ENCODE measurements at regions not wholly inside any gene's neighbourhood (a gene's known extent, or its start where the extent isn't known, plus 50 kb on each side); places are given as distances from the start of the nearest gene placed in this dataset.

- Histone ChIP-seq H3K27me3 (ENCODE audit: control insufficient read depth in 3 of 3, insufficient read depth in 3 of 3, low read depth in 1 of 3, low read length in 3 of 3) (no peaks in the 10 kb centered on the region), H3K18ac (ENCODE audit: low read length) (no peak overlapping the region), H3K9ac (ENCODE audit: low read depth, low read length, poor library complexity) (no peak overlapping the region), H3K9me3 (replicated peaks in 1 of 2; ENCODE audit: control insufficient read depth in 2 of 2, insufficient read depth in 1 of 2, low read depth in 1 of 2, low read length in 2 of 2) (no peaks in the 10 kb centered on the region), H2BK15ac (ENCODE audit: low read length) (no peak overlapping the region), H3K4ac (ENCODE audit: low read length) (no peak overlapping the region), H3K4me1 (ENCODE audit: control insufficient read depth in 2 of 2, insufficient read depth in 1 of 2, low read depth in 1 of 2, low read length in 2 of 2) (no peaks in the 10 kb centered on the region), H2BK120ac (ENCODE audit: low read depth, low read length) (no peak overlapping the region), H3K36me3 (replicated peaks in 1 of 2; ENCODE audit: control insufficient read depth in 2 of 2, insufficient read depth in 2 of 2, low read length in 2 of 2) (no peaks in the 10 kb centered on the region), H3K79me1 (ENCODE audit: low read depth, low read length) (no peaks in the 10 kb centered on the region), H4K91ac (ENCODE audit: low read depth, low read length, poor library complexity) (no peak overlapping the region), H2AFZ (ENCODE audit: low read length) (no peak overlapping the region), H2BK5ac (ENCODE audit: low read length) (no peak overlapping the region), H2BK12ac (ENCODE audit: low read length) (no peak overlapping the region), H3K14ac (ENCODE audit: low read length) (no peak overlapping the region), H2AK5ac (ENCODE audit: low read depth, low read length) (no peak overlapping the region), H3K4me3 (ENCODE audit: low read length in 2 of 2) (no peak overlapping the region), H3K23ac (ENCODE audit: low read depth, low read length, poor library complexity) (no peak overlapping the region), H3K27ac (replicated peaks; ENCODE audit: low read length) (no peak overlapping the region), H4K8ac (ENCODE audit: low read depth, low read length) (no peak overlapping the region), H3K4me2 (ENCODE audit: insufficient read depth, low read length, poor library complexity, severe bottlenecking) (no peak overlapping the region)
- DNase-seq (ENCODE audit: low spot score): no peak
- no CpG with 5 or more reads among the region's 1 CpG for WGBS, 2 donors (ENCODE audit: extremely low coverage in 2 of 2, insufficient read length in 2 of 2, insufficient replicate concordance in 1 of 2)
These were observed 188.1 kb upstream of the RGS18 start for GRCh38 chr1:191970116-191970515.

- Histone ChIP-seq H3K18ac (ENCODE audit: low read length) (no peak overlapping the region), H3K27ac (replicated peaks; ENCODE audit: low read length) (no peak overlapping the region), H3K27me3 (ENCODE audit: control insufficient read depth in 3 of 3, insufficient read depth in 3 of 3, low read depth in 1 of 3, low read length in 3 of 3) (no peaks in the 10 kb centered on the region), H3K4me2 (ENCODE audit: insufficient read depth, low read length, poor library complexity, severe bottlenecking) (no peak overlapping the region), H3K4me1 (ENCODE audit: control insufficient read depth in 2 of 2, insufficient read depth in 1 of 2, low read depth in 1 of 2, low read length in 2 of 2) (no peaks in the 10 kb centered on the region), H2BK15ac (ENCODE audit: low read length) (no peak overlapping the region), H2BK5ac (ENCODE audit: low read length) (no peak overlapping the region), H3K36me3 (replicated peaks in 1 of 2; ENCODE audit: control insufficient read depth in 2 of 2, insufficient read depth in 2 of 2, low read length in 2 of 2) (no peaks in the 10 kb centered on the region), H2BK12ac (ENCODE audit: low read length) (no peak overlapping the region), H4K8ac (ENCODE audit: low read depth, low read length) (no peak overlapping the region), H3K23ac (ENCODE audit: low read depth, low read length, poor library complexity) (no peak overlapping the region), H2BK120ac (ENCODE audit: low read depth, low read length) (no peak overlapping the region), H3K14ac (ENCODE audit: low read length) (no peak overlapping the region), H2AK5ac (ENCODE audit: low read depth, low read length) (no peak overlapping the region), H2AFZ (ENCODE audit: low read length) (no peak overlapping the region), H3K9ac (ENCODE audit: low read depth, low read length, poor library complexity) (no peak overlapping the region), H3K4me3 (ENCODE audit: low read length in 2 of 2) (no peak overlapping the region), H3K9me3 (replicated peaks in 1 of 2; ENCODE audit: control insufficient read depth in 2 of 2, insufficient read depth in 1 of 2, low read depth in 1 of 2, low read length in 2 of 2) (no peaks in the 10 kb centered on the region), H3K4ac (ENCODE audit: low read length) (no peak overlapping the region), H3K79me1 (ENCODE audit: low read depth, low read length) (no peaks in the 10 kb centered on the region), H4K91ac (ENCODE audit: low read depth, low read length, poor library complexity) (no peak overlapping the region)
- no peak for DNase-seq (ENCODE audit: low spot score)
- no CpG with 5 or more reads among the region's 3 CpGs for WGBS, 2 donors (ENCODE audit: extremely low coverage in 2 of 2, insufficient read length in 2 of 2, insufficient replicate concordance in 1 of 2)
These were observed 186.8 kb upstream of the RGS18 start for GRCh38 chr1:191971447-191971846.

GRCh38 chr1:191974004-191974403 is 184.3 kb upstream of the RGS18 start:
- no peak overlapping the region for H2BK5ac ChIP-seq (ENCODE audit: low read length)
- no peaks in the 10 kb centered on the region for H3K79me1 ChIP-seq (ENCODE audit: low read depth, low read length)
- no peak overlapping the region for H2AFZ ChIP-seq (ENCODE audit: low read length)
- H4K91ac ChIP-seq (ENCODE audit: low read depth, low read length, poor library complexity): no peak overlapping the region
- no peaks in the 10 kb centered on the region for H3K36me3 ChIP-seq (replicated peaks in 1 of 2; ENCODE audit: control insufficient read depth in 2 of 2, insufficient read depth in 2 of 2, low read length in 2 of 2)
- H2AK5ac ChIP-seq (ENCODE audit: low read depth, low read length): no peak overlapping the region
- whole genome bisulfite sequencing, 2 donors (ENCODE audit: extremely low coverage in 2 of 2, insufficient read length in 2 of 2, insufficient replicate concordance in 1 of 2): no CpG with 5 or more reads among the region's 2 CpGs
- no peak overlapping the region for H3K23ac ChIP-seq (ENCODE audit: low read depth, low read length, poor library complexity)
- no peak overlapping the region for H2BK120ac ChIP-seq (ENCODE audit: low read depth, low read length)
- no peaks in the 10 kb centered on the region for H3K9me3 ChIP-seq (replicated peaks in 1 of 2; ENCODE audit: control insufficient read depth in 2 of 2, insufficient read depth in 1 of 2, low read depth in 1 of 2, low read length in 2 of 2)
- no peak overlapping the region for H3K4ac ChIP-seq (ENCODE audit: low read length)
- no peak overlapping the region for H3K14ac ChIP-seq (ENCODE audit: low read length)
- H3K4me2 ChIP-seq (ENCODE audit: insufficient read depth, low read length, poor library complexity, severe bottlenecking): no peak overlapping the region
- H4K8ac ChIP-seq (ENCODE audit: low read depth, low read length): no peak overlapping the region
- DNase-seq (ENCODE audit: low spot score): no peak
- no peak overlapping the region for H3K18ac ChIP-seq (ENCODE audit: low read length)
- no peak overlapping the region for H2BK12ac ChIP-seq (ENCODE audit: low read length)
- no peaks in the 10 kb centered on the region for H3K27me3 ChIP-seq (ENCODE audit: control insufficient read depth in 3 of 3, insufficient read depth in 3 of 3, low read depth in 1 of 3, low read length in 3 of 3)
- no peaks in the 10 kb centered on the region for H3K4me1 ChIP-seq (ENCODE audit: control insufficient read depth in 2 of 2, insufficient read depth in 1 of 2, low read depth in 1 of 2, low read length in 2 of 2)
- H2BK15ac ChIP-seq (ENCODE audit: low read length): no peak overlapping the region
- no peak overlapping the region for H3K9ac ChIP-seq (ENCODE audit: low read depth, low read length, poor library complexity)
- H3K4me3 ChIP-seq (ENCODE audit: low read length in 2 of 2): no peak overlapping the region
- H3K27ac ChIP-seq (replicated peaks; ENCODE audit: low read length): no peak overlapping the region

GRCh38 chr1:191977874-191978506 is 180.3 kb upstream of the RGS18 start:
- Histone ChIP-seq H3K4me2 (ENCODE audit: insufficient read depth, low read length, poor library complexity, severe bottlenecking) (no peak overlapping the region), H3K18ac (ENCODE audit: low read length) (no peak overlapping the region)
- no CpG with 5 or more reads among the region's 1 CpG for WGBS, 2 donors (ENCODE audit: extremely low coverage in 2 of 2, insufficient read length in 2 of 2, insufficient replicate concordance in 1 of 2)

More at GRCh38 chr1:191977874-191978506, 180.3 kb upstream of the RGS18 start:
- Histone ChIP-seq H2AK5ac (ENCODE audit: low read depth, low read length) (no peak overlapping the region), H3K4me1 (ENCODE audit: control insufficient read depth in 2 of 2, insufficient read depth in 1 of 2, low read depth in 1 of 2, low read length in 2 of 2) (no peaks in the 10 kb centered on the region), H2BK5ac (ENCODE audit: low read length) (no peak overlapping the region), H3K9ac (ENCODE audit: low read depth, low read length, poor library complexity) (no peak overlapping the region), H2BK12ac (ENCODE audit: low read length) (no peak overlapping the region), H3K4me3 (ENCODE audit: low read length in 2 of 2) (no peak overlapping the region), H4K8ac (ENCODE audit: low read depth, low read length) (no peak overlapping the region), H2BK120ac (ENCODE audit: low read depth, low read length) (no peak overlapping the region), H3K9me3 (replicated peaks in 1 of 2; ENCODE audit: control insufficient read depth in 2 of 2, insufficient read depth in 1 of 2, low read depth in 1 of 2, low read length in 2 of 2) (no peaks in the 10 kb centered on the region), H3K14ac (ENCODE audit: low read length) (no peak overlapping the region), H3K23ac (ENCODE audit: low read depth, low read length, poor library complexity) (no peak overlapping the region), H3K4ac (ENCODE audit: low read length) (no peak overlapping the region), H2AFZ (ENCODE audit: low read length) (no peak overlapping the region), H3K27me3 (ENCODE audit: control insufficient read depth in 3 of 3, insufficient read depth in 3 of 3, low read depth in 1 of 3, low read length in 3 of 3) (no peaks in the 10 kb centered on the region), H3K79me1 (ENCODE audit: low read depth, low read length) (no peaks in the 10 kb centered on the region), H3K36me3 (replicated peaks in 1 of 2; ENCODE audit: control insufficient read depth in 2 of 2, insufficient read depth in 2 of 2, low read length in 2 of 2) (no peaks in the 10 kb centered on the region), H2BK15ac (ENCODE audit: low read length) (no peak overlapping the region), H4K91ac (ENCODE audit: low read depth, low read length, poor library complexity) (no peak overlapping the region), H3K27ac (replicated peaks; ENCODE audit: low read length) (no peak overlapping the region)
- no peak for DNase-seq (ENCODE audit: low spot score)

Measured in neuronal stem cell (in vitro differentiated cells).